H1 (cell line): ENCODE measurements at regions not wholly inside any gene's neighbourhood (a gene's known extent, or its start where the extent isn't known, plus 50 kb on each side); places are given as distances from the start of the nearest gene placed in this dataset.

Source experiments
- CTCF ChIA-PET: fragments of 300-600 bp; sonication (Branson Sonifier 250); formaldehyde crosslinking; loops from one replicate; lab custom pipeline; 2021; ENCODE audit not compliant: partially characterized antibody; lab: Charles Lee
- POLR2A ChIA-PET: fragments of 300-600 bp; sonication (Branson Sonifier 250); formaldehyde crosslinking; loops from one replicate; lab custom pipeline; 2021; ENCODE audit warnings: inconsistent platforms; ENCODE audit not compliant: partially characterized antibody; lab: Charles Lee
- DNase-seq, 2 experiments: peaks; one replicate each; pipeline versions ENCODE4 v3.0.0 to v3.0.0-alpha.2; 2010 to 2022; ENCODE audit warnings: low spot score in 2 of 2, low read depth in 1 of 2, mixed read lengths in 1 of 2
- FAIRE-seq: peaks from 2 replicates; lab custom pipeline; 2011; peaks lifted over from hg19 to GRCh38; lab: Jason Lieb, UNC
- H2AFZ ChIP-seq: 2 replicates; pipeline ENCODE4 v1.8.1; 2012; ENCODE audit warnings: low read length, inconsistent platforms
- H2AK5ac ChIP-seq: 2 replicates; pipeline ENCODE4 v1.6.1; 2013; ENCODE audit warnings: low read depth, low read length
- H2BK120ac ChIP-seq: replicated peaks from 2 replicates; pipeline ENCODE3; 2013; ENCODE audit warnings: low read depth, low read length, inconsistent platforms
- H2BK12ac ChIP-seq: 2 replicates; pipeline ENCODE4 v1.6.1; 2013; ENCODE audit warnings: low read depth, low read length
- H2BK15ac ChIP-seq: 2 replicates; pipeline ENCODE4 v1.6.1; 2013; ENCODE audit warnings: low read length
- H2BK20ac ChIP-seq: 2 replicates; pipeline ENCODE4 v1.6.1; 2013; ENCODE audit warnings: low read length
- H2BK5ac ChIP-seq: 2 replicates; pipeline ENCODE4 v1.6.1; 2013; ENCODE audit warnings: low read depth, low read length
- H3K14ac ChIP-seq: 2 replicates; pipeline ENCODE4 v1.6.1; 2013; ENCODE audit warnings: inconsistent platforms; ENCODE audit not compliant: insufficient read length
- H3K18ac ChIP-seq: 2 replicates; pipeline ENCODE4 v1.6.1; 2013; ENCODE audit warnings: low read length; ENCODE audit errors: extremely low read depth
- H3K23ac ChIP-seq: 2 replicates; pipeline ENCODE4 v1.6.1; 2013; ENCODE audit warnings: inconsistent platforms; ENCODE audit not compliant: insufficient read length
- H3K23me2 ChIP-seq: 2 replicates; pipeline ENCODE4 v1.6.1; 2013; ENCODE audit warnings: low read depth, low read length
- H3K27ac ChIP-seq: 2 replicates; pipeline ENCODE4 v1.6.1; 2011; ENCODE audit warnings: low read depth, low read length, inconsistent platforms
- H3K27me3 ChIP-seq, 4 experiments: replicated peaks in 1 of 4; 1 replicate in 1 of 4; 2 replicates in 3 of 4; pipeline versions ENCODE4 v1.6.1 to v1.8.1; 2011 to 2013; ENCODE audit warnings: low read length in 3 of 4, mild to moderate bottlenecking in 3 of 4, inconsistent platforms in 2 of 4, mixed read lengths in 2 of 4, moderate library complexity in 1 of 4; ENCODE audit not compliant: control insufficient read depth in 3 of 4, insufficient read depth in 3 of 4; ENCODE audit errors: extremely low read depth in 1 of 4
- H3K36me3 ChIP-seq, 4 experiments: 2 replicates each; pipeline versions ENCODE4 v1.6.1 to v1.8.1; 2011 to 2013; ENCODE audit warnings: mild to moderate bottlenecking in 4 of 4, low read length in 3 of 4, moderate library complexity in 2 of 4, control low read depth in 1 of 4, inconsistent platforms in 1 of 4; ENCODE audit not compliant: insufficient read depth in 4 of 4, control insufficient read depth in 2 of 4
- H3K4ac ChIP-seq: replicated peaks from 2 replicates; pipeline ENCODE3; 2013; ENCODE audit warnings: low read length, low read depth, mixed read lengths, inconsistent platforms; ENCODE audit not compliant: insufficient read length
- H3K4me1 ChIP-seq, 4 experiments: replicated peaks in 1 of 4; 1 replicate in 1 of 4; 2 replicates in 3 of 4; pipeline versions ENCODE4 v1.6.1 to v1.8.1; 2011 to 2013; ENCODE audit warnings: low read length in 3 of 4, inconsistent platforms in 2 of 4, mixed read lengths in 1 of 4; ENCODE audit not compliant: insufficient read depth in 4 of 4, control insufficient read depth in 3 of 4
- H3K4me2 ChIP-seq, 2 experiments: 2 replicates each; pipeline versions ENCODE4 v1.6.1 to v1.8.1; 2011 to 2013; ENCODE audit warnings: low read depth in 2 of 2, low read length in 2 of 2, control low read depth in 1 of 2, inconsistent platforms in 1 of 2, mild to moderate bottlenecking in 1 of 2; ENCODE audit not compliant: insufficient read depth in 1 of 2
- H3K4me3 ChIP-seq, 4 experiments: fragments of 200-600, 300-600 bp in 1 of 4; sonication (generic), shearing (Covaris generic), sonication (Bioruptor Twin) in 1 of 4; 2 replicates each; pipeline versions ENCODE4 v1.5.1 to v1.8.1; 2011 to 2016; ENCODE audit warnings: low read length in 4 of 4, low read depth in 3 of 4, control low read depth in 2 of 4, inconsistent platforms in 2 of 4, mild to moderate bottlenecking in 2 of 4, mixed read lengths in 1 of 4, moderate library complexity in 1 of 4; ENCODE audit not compliant: insufficient read depth in 2 of 4; ENCODE audit errors: extremely low read depth in 1 of 4
- H3K56ac ChIP-seq: replicated peaks from 2 replicates; pipeline ENCODE3; 2013; ENCODE audit warnings: low read depth, mild to moderate bottlenecking, mixed read lengths, low read length, inconsistent platforms; ENCODE audit not compliant: insufficient read length
- H3K79me1 ChIP-seq: 2 replicates; pipeline ENCODE4 v1.6.1; 2013; ENCODE audit warnings: low read depth, low read length, control low read depth
- H3K79me2 ChIP-seq, 2 experiments: 2 replicates each; pipeline versions ENCODE4 v1.6.1 to v1.8.1; 2012 to 2013; ENCODE audit warnings: low read length in 2 of 2, mild to moderate bottlenecking in 2 of 2, inconsistent platforms in 1 of 2; ENCODE audit not compliant: insufficient read depth in 2 of 2, control insufficient read depth in 1 of 2
- H3K9ac ChIP-seq, 4 experiments: replicated peaks in 1 of 4; 1 replicate in 1 of 4; 2 replicates in 3 of 4; pipeline versions ENCODE4 v1.6.1 to v1.8.1; 2011 to 2013; ENCODE audit warnings: low read depth in 3 of 4, low read length in 3 of 4, control low read depth in 2 of 4, mild to moderate bottlenecking in 2 of 4, moderate library complexity in 2 of 4, inconsistent platforms in 1 of 4; ENCODE audit errors: extremely low read depth in 1 of 4
- H3K9me3 ChIP-seq, 2 experiments: 2 replicates each; pipeline versions ENCODE4 v1.6.1 to v1.8.1; 2012 to 2013; ENCODE audit warnings: mild to moderate bottlenecking in 2 of 2, moderate library complexity in 2 of 2, control low read depth in 1 of 2, inconsistent platforms in 1 of 2, low read depth in 1 of 2, low read length in 1 of 2, mixed read lengths in 1 of 2; ENCODE audit not compliant: insufficient read depth in 2 of 2
- H4K20me1 ChIP-seq, 2 experiments: replicated peaks in 1 of 2; 2 replicates each; pipeline versions ENCODE3 to v1.8.1; 2011 to 2013; ENCODE audit warnings: inconsistent platforms in 2 of 2, low read length in 2 of 2, mild to moderate bottlenecking in 1 of 2; ENCODE audit not compliant: insufficient read depth in 2 of 2, control insufficient read depth in 1 of 2
- H4K5ac ChIP-seq: 2 replicates; pipeline ENCODE4 v1.6.1; 2013; ENCODE audit warnings: low read length, low read depth, mixed read lengths, inconsistent platforms; ENCODE audit not compliant: insufficient read length
- H4K8ac ChIP-seq: 2 replicates; pipeline ENCODE4 v1.8.0; 2013; ENCODE audit warnings: mild to moderate bottlenecking, moderate library complexity, low read length, inconsistent platforms; ENCODE audit not compliant: insufficient read depth; ENCODE audit errors: extremely low read depth
- H4K91ac ChIP-seq: replicated peaks from 2 replicates; pipeline ENCODE3; 2013; ENCODE audit warnings: low read length, mixed read lengths, inconsistent platforms; ENCODE audit not compliant: insufficient read length
- CREB1 ChIP-seq: IDR thresholded peaks from 2 replicates; pipeline ENCODE4 v1.6.1; 2012; ENCODE audit warnings: inconsistent platforms
- GABPA ChIP-seq: IDR thresholded peaks from 2 replicates; pipeline ENCODE4 v1.6.1; 2011; ENCODE audit warnings: mild to moderate bottlenecking, low read length, moderate library complexity, borderline replicate concordance; ENCODE audit not compliant: insufficient read depth
- JUN ChIP-seq: IDR thresholded peaks from 2 replicates; pipeline ENCODE4 v1.6.1; 2011; ENCODE audit warnings: low read depth, mild to moderate bottlenecking, improper control_type of control experiment, low read length
- JUND ChIP-seq: IDR thresholded peaks from 2 replicates; pipeline ENCODE4 v1.6.1; 2011; ENCODE audit warnings: mild to moderate bottlenecking, improper control_type of control experiment, low read length
- KDM5A ChIP-seq: fragments of 200-600 bp; IDR thresholded peaks from 2 replicates; pipeline ENCODE4 v1.7.1; 2012; ENCODE audit warnings: mild to moderate bottlenecking, low read length, inconsistent platforms, mixed read lengths
- POU5F1 ChIP-seq: IDR thresholded peaks from 2 replicates; pipeline ENCODE4 v1.6.1; 2011; ENCODE audit warnings: low read depth, mild to moderate bottlenecking, low read length, moderate library complexity
- RAD21 ChIP-seq, 2 experiments: IDR thresholded peaks in 1 of 2; conservative IDR thresholded peaks in 1 of 2; 2 replicates each; pipeline ENCODE4 v1.6.1; 2011; ENCODE audit warnings: low read depth in 2 of 2, low read length in 2 of 2, improper control_type of control experiment in 1 of 2, inconsistent platforms in 1 of 2, mild to moderate bottlenecking in 1 of 2, moderate library complexity in 1 of 2
- RBBP5 ChIP-seq: IDR thresholded peaks from 2 replicates; pipeline ENCODE4 v1.7.1; 2012; ENCODE audit warnings: low read depth, mild to moderate bottlenecking, inconsistent platforms, low read length, moderate library complexity, borderline replicate concordance
- SP1 ChIP-seq: IDR thresholded peaks from 2 replicates; pipeline ENCODE4 v1.6.1; 2011; ENCODE audit warnings: low read depth, low read length
- TEAD4 ChIP-seq: IDR thresholded peaks from 2 replicates; pipeline ENCODE4 v1.6.1; 2012; ENCODE audit warnings: low read depth, low read length, inconsistent platforms, mixed read lengths
- ZNF274 ChIP-seq: IDR thresholded peaks from 2 replicates; pipeline ENCODE4 v1.7.0; 2012; ENCODE audit warnings: low read length, borderline replicate concordance; ENCODE audit errors: extremely low read depth
- WGBS, 2 experiments: shearing (Covaris generic) in 1 of 2; methylation state at CpG; one replicate each; pipeline versions ENCODE4 v1.1.6 to v1.1.7; 2013 to 2015; ENCODE audit warnings: low lambda C conversion rate in 2 of 2, mixed read lengths in 2 of 2, inconsistent platforms in 1 of 2, low coverage in 1 of 2, missing lambda C conversion rate in 1 of 2; ENCODE audit not compliant: insufficient replicate concordance in 2 of 2, insufficient coverage in 1 of 2, insufficient read length in 1 of 2; ENCODE audit errors: extremely low coverage in 1 of 2, missing lambda C conversion rate in 1 of 2; 5-methylcytosine and 5-hydroxymethylcytosine counted together
- TF ChIP-seq, protein P1 (sequence below): IDR thresholded peaks from 2 replicates; pipeline ENCODE4 v1.6.1; 2011; ENCODE audit warnings: low read length, improper control_type of control experiment

DNA sequence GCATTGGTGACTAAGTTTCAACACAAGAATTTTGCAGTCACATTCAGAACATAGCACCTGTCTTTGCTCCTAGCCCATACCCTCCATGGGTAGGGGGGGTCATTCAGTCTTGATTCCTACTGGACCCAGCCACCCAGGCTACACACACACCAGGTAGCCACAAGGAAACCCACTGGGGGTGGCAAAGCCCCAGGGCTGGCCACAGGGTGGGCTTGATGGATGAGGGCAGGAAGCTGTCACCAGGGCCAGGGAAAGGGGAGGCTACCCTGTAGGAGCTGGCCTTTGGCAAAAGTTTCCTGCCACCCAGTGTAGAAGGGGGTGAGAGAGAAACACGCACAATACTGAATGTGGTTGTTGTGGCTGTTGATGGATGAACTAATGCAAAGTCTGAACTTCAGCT lies 74.5 kb upstream of the NKX1-1 start:
- Histone ChIP-seq H2AK5ac (no peak overlapping the region), H3K79me2 (no peaks in the 10 kb centered on the region), H4K91ac (no peak overlapping the region), H4K8ac (no peak overlapping the region), H2BK120ac (no peak overlapping the region), H3K4me2 (no peak overlapping the region), H3K23ac (no peak overlapping the region), H2BK12ac (no peak overlapping the region), H3K27ac (no peak overlapping the region), H3K4me3 (no peak overlapping the region), H3K9me3 (peaks cover 8 to 22% of the 10 kb centered on the region in 2 experiments), H3K4me1 (no peaks in the 10 kb centered on the region), H3K27me3 (no peaks in the 10 kb centered on the region; a peak in 1 of 7 replicates), H3K36me3 (no peaks in the 10 kb centered on the region), H2BK15ac (no peak overlapping the region), H3K23me2 (peaks cover 9% of the 10 kb centered on the region; the same call in 1 of the 2 replicates), H2BK20ac (no peak overlapping the region), H3K56ac (no peak overlapping the region), H2BK5ac (no peak overlapping the region), H3K9ac (no peak overlapping the region), H2AFZ (no peak overlapping the region), H3K18ac (no peak overlapping the region), H3K14ac (no peak overlapping the region), H4K20me1 (peaks cover 0 to 1% of the 10 kb centered on the region in 2 experiments), H3K4ac (no peak overlapping the region), H3K79me1 (no peaks in the 10 kb centered on the region), H4K5ac (no peak overlapping the region)
- FAIRE-seq (no peak), DNase-seq (no peak)
- POLR2A ChIA-PET, result no interaction called here
- 83% methylated on average over 1 of the region's 1 CpG; no CpG with 5 or more reads in 1 of the 2 experiments for WGBS, 2 experiments
- CTCF ChIA-PET, result interaction anchor here (1.5 kb wide), 1 partner anchor 68 kb away, joined by 3 read pairs; no protein-coding TSS in a partner anchor
- TF ChIP-seq JUN (no peak), CREB1 (no peak), RAD21 (IDR thresholded peaks at IDR 0.05 in 1 of 2, conservative IDR thresholded peaks at IDR 0.05 in 1 of 2; ENCODE audit: low read depth in 2 of 2, low read length in 2 of 2) (no peak), RBBP5 (no peak), GABPA (no peak), KDM5A (no peak), ZNF274 (no peak), TEAD4 (no peak), JUND (no peak), SP1 (no peak), POU5F1 (no peak)
- TF ChIP-seq, protein P1, sequence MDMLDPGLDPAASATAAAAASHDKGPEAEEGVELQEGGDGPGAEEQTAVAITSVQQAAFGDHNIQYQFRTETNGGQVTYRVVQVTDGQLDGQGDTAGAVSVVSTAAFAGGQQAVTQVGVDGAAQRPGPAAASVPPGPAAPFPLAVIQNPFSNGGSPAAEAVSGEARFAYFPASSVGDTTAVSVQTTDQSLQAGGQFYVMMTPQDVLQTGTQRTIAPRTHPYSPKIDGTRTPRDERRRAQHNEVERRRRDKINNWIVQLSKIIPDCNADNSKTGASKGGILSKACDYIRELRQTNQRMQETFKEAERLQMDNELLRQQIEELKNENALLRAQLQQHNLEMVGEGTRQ, result no peak
